Left lung (tissue), 4 donors: ENCODE measurements at regions not wholly inside any gene's neighbourhood (a gene's known extent, or its start where the extent isn't known, plus 50 kb on each side); places are given as distances from the start of the nearest gene placed in this dataset.

Experiments
- ATAC-seq: fragments of 200-7000 bp; cut with Tn5 transposase; one replicate; pipeline ENCODE4 v1.9.1; 2020; ENCODE audit warnings: moderate library complexity
- DNase-seq, 4 donors: peaks; one replicate each; pipeline ENCODE4 v3.0.0-alpha.2; 2013 to 2020
- H3K27ac ChIP-seq, 2 donors: fragments of 200-600 bp; sonication (generic) in 1 of 2; one replicate each; pipeline versions ENCODE4 v1.5.0 to v1.8.0; 2020 to 2021
- H3K27me3 ChIP-seq, 2 donors: fragments of 200-600 bp; sonication (generic) in 1 of 2; one replicate each; pipeline versions ENCODE4 v1.5.0 to v1.8.0; 2020 to 2021
- H3K36me3 ChIP-seq, 2 donors: fragments of 200-600 bp; sonication (generic) in 1 of 2; one replicate each; pipeline versions ENCODE4 v1.5.0 to v1.8.0; 2020 to 2021
- H3K4me1 ChIP-seq, 2 donors: fragments of 200-600 bp; one replicate each; pipeline ENCODE4 v1.8.0; 2021
- H3K4me3 ChIP-seq, 2 donors: fragments of 200-600 bp; sonication (generic) in 1 of 2; one replicate each; pipeline versions ENCODE4 v1.5.0 to v1.8.0; 2020 to 2021; ENCODE audit warnings: mild to moderate bottlenecking in 1 of 2
- H3K9me3 ChIP-seq, 2 donors: fragments of 200-600 bp; sonication (generic) in 1 of 2; one replicate each; pipeline versions ENCODE4 v1.5.0 to v1.8.0; 2020 to 2021
- intact Hi-C, 2 donors: fragments of 100-400 bp; cut with DNase I; formaldehyde crosslinking; loops; one replicate each; pipeline versions ENCODE4 v1.11.2 to v1.14.2; 2022
- TF ChIP-seq, protein P1 (sequence below), 2 donors: fragments of 200-600 bp; sonication (generic) in 1 of 2; IDR thresholded peaks; one replicate each; pipeline versions ENCODE4 v1.5.0 to v1.8.0; 2021; ENCODE audit warnings: antibody characterized with exemption in 2 of 2
- donor health status: DM: no; HTN: yes; CAD: no.
- donor health status: DM: no; HTN: no; CAD: no.

DNA sequence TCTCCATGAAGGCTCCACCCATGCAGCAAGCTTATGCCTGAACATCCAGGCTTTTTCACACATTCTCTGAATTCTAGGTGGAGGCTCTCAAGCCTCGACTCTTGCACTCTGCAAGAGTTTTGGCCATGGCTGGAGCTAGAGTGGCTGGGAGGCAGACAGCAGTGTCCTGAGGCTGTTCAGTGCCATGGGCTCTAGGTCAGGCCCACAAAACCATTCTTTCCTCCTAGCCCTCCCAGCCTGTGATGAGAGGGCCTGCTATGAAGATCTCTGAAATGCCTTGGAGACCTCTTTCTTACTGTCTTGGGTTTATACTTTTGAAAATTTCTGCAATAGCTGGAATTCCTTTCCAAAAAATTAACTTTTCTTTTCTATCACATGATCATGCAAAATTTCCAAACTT is 210.7 kb downstream of the RND3 start:
- ATAC-seq (no peak), DNase-seq (no peak)
- no peaks in the 10 kb centered on the region for H3K4me1 ChIP-seq
- H3K4me3 ChIP-seq = no peak overlapping the region
- H3K9me3 ChIP-seq = peaks cover 0 to 24% of the 10 kb centered on the region in 2 donors
- H3K27ac ChIP-seq = no peak overlapping the region
- no peaks in the 10 kb centered on the region for H3K27me3 ChIP-seq
- intact Hi-C loops = no loop called here
- TF ChIP-seq, protein P1, sequence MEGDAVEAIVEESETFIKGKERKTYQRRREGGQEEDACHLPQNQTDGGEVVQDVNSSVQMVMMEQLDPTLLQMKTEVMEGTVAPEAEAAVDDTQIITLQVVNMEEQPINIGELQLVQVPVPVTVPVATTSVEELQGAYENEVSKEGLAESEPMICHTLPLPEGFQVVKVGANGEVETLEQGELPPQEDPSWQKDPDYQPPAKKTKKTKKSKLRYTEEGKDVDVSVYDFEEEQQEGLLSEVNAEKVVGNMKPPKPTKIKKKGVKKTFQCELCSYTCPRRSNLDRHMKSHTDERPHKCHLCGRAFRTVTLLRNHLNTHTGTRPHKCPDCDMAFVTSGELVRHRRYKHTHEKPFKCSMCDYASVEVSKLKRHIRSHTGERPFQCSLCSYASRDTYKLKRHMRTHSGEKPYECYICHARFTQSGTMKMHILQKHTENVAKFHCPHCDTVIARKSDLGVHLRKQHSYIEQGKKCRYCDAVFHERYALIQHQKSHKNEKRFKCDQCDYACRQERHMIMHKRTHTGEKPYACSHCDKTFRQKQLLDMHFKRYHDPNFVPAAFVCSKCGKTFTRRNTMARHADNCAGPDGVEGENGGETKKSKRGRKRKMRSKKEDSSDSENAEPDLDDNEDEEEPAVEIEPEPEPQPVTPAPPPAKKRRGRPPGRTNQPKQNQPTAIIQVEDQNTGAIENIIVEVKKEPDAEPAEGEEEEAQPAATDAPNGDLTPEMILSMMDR (IDR thresholded peaks at IDR 0.05) = no peak
- no peaks in the 10 kb centered on the region for H3K36me3 ChIP-seq

DNA sequence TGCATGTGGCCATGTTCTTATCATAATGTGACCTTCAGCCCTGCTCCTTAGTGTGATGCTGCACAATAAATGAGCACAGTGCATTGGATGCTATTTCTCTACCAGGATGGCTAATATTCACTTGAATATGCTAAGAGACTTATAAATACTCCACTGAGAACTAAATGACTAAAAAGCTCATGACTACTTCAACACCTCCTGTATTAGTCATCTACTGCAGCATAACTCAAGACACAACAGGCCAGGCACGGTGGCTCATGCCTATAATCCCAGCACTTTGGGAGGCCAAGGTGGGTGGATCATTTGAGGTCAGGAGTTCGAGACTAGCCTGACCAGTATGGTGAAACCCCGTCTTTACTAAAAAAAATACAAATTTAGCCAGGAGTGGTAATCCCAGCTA is 213.4 kb downstream of the RND3 start:
- Histone ChIP-seq H3K27me3 (no peaks in the 10 kb centered on the region), H3K4me3 (no peak overlapping the region), H3K36me3 (no peaks in the 10 kb centered on the region), H3K27ac (no peak overlapping the region), H3K9me3 (peaks cover 0 to 24% of the 10 kb centered on the region in 2 donors), H3K4me1 (no peaks in the 10 kb centered on the region)
- TF ChIP-seq, protein P1 (IDR thresholded peaks at IDR 0.05) = no peak
- DNase-seq (no peak), ATAC-seq (no peak)
- intact Hi-C loops = no loop called here

DNA sequence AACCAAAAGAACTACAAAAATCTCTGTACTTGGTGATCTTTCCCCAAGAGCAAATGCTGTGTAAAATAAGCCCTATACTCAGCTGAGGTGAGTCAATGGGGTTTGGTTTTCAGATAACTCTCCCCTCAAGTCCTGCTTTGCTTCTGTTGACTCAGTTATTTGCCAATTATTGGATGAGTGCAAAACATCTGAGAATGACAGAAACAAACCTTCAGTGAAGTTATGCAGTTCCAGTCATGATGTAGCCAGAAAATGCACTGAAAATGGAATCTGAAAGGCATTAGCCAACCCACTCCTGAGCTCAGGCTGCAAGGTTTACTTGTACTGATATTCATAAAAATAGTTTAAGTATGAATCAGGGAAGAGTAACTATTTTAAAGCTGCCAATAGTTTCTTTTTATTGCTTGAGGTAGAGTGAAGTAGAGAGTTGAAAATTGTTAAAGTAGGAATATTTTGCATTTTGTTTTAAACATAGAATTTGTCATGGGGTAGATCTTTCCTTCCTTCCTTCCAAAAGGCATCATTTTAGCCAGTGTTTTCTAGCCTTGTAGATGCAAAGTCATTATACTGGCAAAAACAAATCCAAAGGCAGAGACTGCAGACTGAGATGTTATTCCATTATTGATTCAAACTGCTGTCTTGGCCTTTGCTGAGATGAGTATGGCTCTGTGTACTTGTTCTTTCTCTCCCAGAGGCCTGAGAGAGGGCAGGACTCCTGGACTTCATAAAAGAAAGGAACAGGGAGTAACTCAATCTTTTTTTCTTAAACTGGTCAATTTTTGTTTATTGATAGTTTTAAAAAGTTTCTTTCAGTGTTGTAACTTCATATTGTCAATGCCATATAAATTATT is 215.3 kb downstream of the RND3 start:
- no peaks in the 10 kb centered on the region for H3K4me1 ChIP-seq
- ATAC-seq (no peak), DNase-seq (no peak)
- no peaks in the 10 kb centered on the region for H3K27me3 ChIP-seq
- no peak overlapping the region for H3K4me3 ChIP-seq
- no peak overlapping the region for H3K27ac ChIP-seq
- intact Hi-C loops = no loop called here
- peaks cover 0 to 17% of the 10 kb centered on the region in 2 donors for H3K9me3 ChIP-seq
- TF ChIP-seq, protein P1 (IDR thresholded peaks at IDR 0.05) = no peak
- no peaks in the 10 kb centered on the region for H3K36me3 ChIP-seq

DNA sequence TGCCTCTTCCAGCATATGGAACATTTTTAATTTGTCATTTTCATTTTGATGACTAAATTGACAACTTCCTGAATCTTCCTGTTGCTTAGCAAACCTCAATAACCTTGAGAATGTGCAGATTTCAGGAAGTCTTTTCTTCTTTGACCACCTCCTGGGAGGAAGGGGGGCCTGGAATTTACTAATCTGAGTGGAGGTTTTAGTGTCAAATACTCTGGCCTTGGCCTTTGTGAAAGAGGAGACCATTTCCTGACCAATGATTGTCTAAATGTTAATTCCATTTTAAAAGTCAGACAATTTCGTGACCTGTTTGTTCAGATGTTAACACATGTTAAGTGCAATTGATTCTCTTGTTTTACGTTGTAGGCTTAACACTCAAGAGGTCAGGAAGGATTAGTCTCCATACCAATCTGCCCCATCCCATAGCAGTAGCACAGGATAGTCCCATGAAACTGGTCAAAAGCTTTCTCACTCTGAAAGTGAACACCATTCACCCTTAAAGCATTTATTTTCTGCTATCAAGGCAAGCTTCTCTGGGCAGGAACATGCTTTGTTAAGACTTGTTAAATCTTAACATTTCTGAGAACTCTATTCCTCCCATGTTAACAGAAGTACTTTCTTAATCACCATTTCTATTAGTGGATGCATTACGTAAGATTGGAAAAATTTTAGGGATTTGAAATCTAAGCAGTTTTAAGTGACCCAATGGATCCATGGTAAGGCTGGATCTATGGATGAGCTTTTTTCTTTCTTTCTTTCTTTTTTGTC is 219.6 kb downstream of the RND3 start:
- Histone ChIP-seq H3K9me3 (no peaks in the 10 kb centered on the region), H3K27me3 (no peaks in the 10 kb centered on the region), H3K4me1 (no peaks in the 10 kb centered on the region), H3K27ac (no peak overlapping the region), H3K4me3 (no peak overlapping the region), H3K36me3 (no peaks in the 10 kb centered on the region)
- intact Hi-C loops = no loop called here
- DNase-seq = no peak
- TF ChIP-seq, protein P1 (IDR thresholded peaks at IDR 0.05) = no peak
- no peak for ATAC-seq

DNA sequence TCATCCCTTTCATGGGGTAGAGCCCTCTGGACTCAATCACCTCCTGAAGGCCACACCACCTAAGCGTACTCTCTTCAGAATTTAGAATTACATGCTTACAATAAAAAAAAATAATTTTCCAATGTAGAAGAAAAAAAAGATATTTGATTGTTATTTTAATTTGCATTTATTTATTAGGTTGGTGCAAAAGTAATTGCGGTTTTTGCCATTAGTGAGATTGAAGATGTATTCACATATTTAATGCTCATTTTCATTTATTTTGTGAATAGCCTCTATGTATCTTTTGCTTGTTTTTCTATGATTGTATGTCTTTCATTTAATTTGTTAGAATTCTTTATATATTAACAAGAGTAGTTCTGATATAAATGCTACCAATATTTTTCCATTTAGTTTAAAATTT is 220.5 kb downstream of the RND3 start:
- H3K4me1 ChIP-seq = no peaks in the 10 kb centered on the region
- intact Hi-C loops = no loop called here
- peaks cover 0 to under 1% of the 10 kb centered on the region in 2 donors for H3K9me3 ChIP-seq
- no peak for DNase-seq
- no peaks in the 10 kb centered on the region for H3K36me3 ChIP-seq
- TF ChIP-seq, protein P1 (IDR thresholded peaks at IDR 0.05) = no peak
- H3K27me3 ChIP-seq = no peaks in the 10 kb centered on the region
- ATAC-seq = no peak
- no peak overlapping the region for H3K4me3 ChIP-seq
- H3K27ac ChIP-seq = no peak overlapping the region
